GM18507 (cell line): ENCODE measurements at regions not wholly inside any gene's neighbourhood (a gene's known extent, or its start where the extent isn't known, plus 50 kb on each side); places are given as distances from the start of the nearest gene placed in this dataset.
"Not testable (repeated sequence)": the region's sequence is repeated elsewhere in the genome, so short reads cannot be mapped to it uniquely, and the experiment has no call there.

Experiments used
- DNase-seq: peaks from one replicate; pipeline ENCODE4 v3.0.0; 2011; ENCODE audit warnings: low read depth; ENCODE audit not compliant: insufficient read length; ENCODE audit errors: extremely low spot score
- FAIRE-seq: peaks from 2 replicates; lab custom pipeline; 2011; peaks lifted over from hg19 to GRCh38; lab: Jason Lieb, UNC

GRCh38 chr2:196298106-196298723 is 126.8 kb upstream of the STK17B start:
- peak; percentile 36 for FAIRE-seq
- DNase-seq, result not testable (repeated sequence)

GRCh38 chr2:196307775-196308305 is 136.5 kb upstream of the STK17B start:
- FAIRE-seq (no peak), DNase-seq (no peak)

GRCh38 chr2:196309691-196310090 is 138.3 kb upstream of the STK17B start:
- no peak for DNase-seq
- no peak for FAIRE-seq

GRCh38 chr2:196314157-196314556 is 142.8 kb upstream of the STK17B start:
- FAIRE-seq (no peak), DNase-seq (no peak)

GRCh38 chr2:196314780-196315179 is 143.4 kb upstream of the STK17B start:
- no peak for DNase-seq
- no peak for FAIRE-seq

- FAIRE-seq (no peak), DNase-seq (no peak)
These were observed 144.1 kb upstream of the STK17B start for GRCh38 chr2:196315388-196316049.

- FAIRE-seq (no peak), DNase-seq (no peak)
These were observed 144.7 kb upstream of the STK17B start for GRCh38 chr2:196316050-196316430.

- FAIRE-seq (no peak), DNase-seq (no peak)
These were observed 147.4 kb upstream of the STK17B start for GRCh38 chr2:196318517-196319377.

- FAIRE-seq, result no peak
- no peak for DNase-seq
These were observed 151.8 kb upstream of the STK17B start for GRCh38 chr2:196322973-196323810.

- FAIRE-seq (no peak), DNase-seq (no peak)
These were observed 152.8 kb upstream of the STK17B start for GRCh38 chr2:196324211-196324610.

- DNase-seq (no peak), FAIRE-seq (no peak)
These were observed 156.8 kb upstream of the STK17B start for GRCh38 chr2:196328088-196328680.

- DNase-seq, result no peak
- FAIRE-seq, result no peak
These were observed 158.6 kb upstream of the STK17B start for GRCh38 chr2:196329959-196330358.

GRCh38 chr2:196330645-196331044 is 159.3 kb upstream of the STK17B start:
- no peak for DNase-seq
- FAIRE-seq, result no peak

- DNase-seq (no peak), FAIRE-seq (no peak)
These were observed 159.8 kb upstream of the STK17B start for GRCh38 chr2:196331143-196331542.

- FAIRE-seq, result no peak
- no peak for DNase-seq
These were observed 160.5 kb upstream of the STK17B start for GRCh38 chr2:196331851-196332250.

- DNase-seq (no peak), FAIRE-seq (no peak)
These were observed 162.0 kb upstream of the STK17B start for GRCh38 chr2:196333397-196333796.

GRCh38 chr2:196334710-196335109 is 163.3 kb upstream of the STK17B start:
- FAIRE-seq (no peak), DNase-seq (no peak)

GRCh38 chr2:196335221-196335634 is 163.8 kb upstream of the STK17B start:
- no peak for FAIRE-seq
- no peak for DNase-seq

- FAIRE-seq (no peak), DNase-seq (no peak)
These were observed 164.8 kb upstream of the STK17B start for GRCh38 chr2:196336207-196336606.
